ENCODE measurements at regions not wholly inside any gene's neighbourhood (a gene's known extent, or its start where the extent isn't known, plus 50 kb on each side); places are given as distances from the start of the nearest gene placed in this dataset.

DNA sequence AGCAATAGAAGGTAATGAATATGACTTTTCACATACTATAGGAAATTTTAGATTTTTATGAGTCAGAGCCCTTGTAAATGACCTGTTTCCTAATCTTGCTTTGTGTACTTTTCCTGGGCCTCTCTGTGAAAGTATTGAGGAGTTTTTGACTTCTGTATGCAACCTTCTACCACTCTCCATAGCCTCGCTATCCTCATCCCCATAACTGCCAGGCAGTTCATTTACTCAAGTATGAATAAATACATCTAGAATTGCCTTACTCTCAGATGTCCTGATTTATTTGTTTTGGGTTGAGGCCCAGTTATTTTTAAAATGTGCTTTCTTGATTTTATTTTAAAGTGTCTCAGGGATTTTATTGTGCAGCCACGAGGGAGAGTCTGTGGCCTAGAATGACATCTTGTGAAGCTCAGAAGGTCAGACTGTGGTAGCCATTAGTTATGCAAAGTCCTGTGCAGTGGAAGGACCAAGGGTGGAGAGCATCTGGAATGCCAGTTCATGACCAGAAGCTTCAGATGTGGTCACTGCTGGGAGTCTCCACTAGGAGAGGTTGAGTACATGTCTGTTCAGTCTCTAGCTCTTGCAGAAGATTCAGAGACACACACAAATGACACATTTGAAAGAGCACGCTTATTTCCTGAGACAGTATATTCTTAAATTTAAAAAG is 346.2 kb upstream of the IMPG1 start:
- intact Hi-C loops (cut with micrococcal nuclease; ENCODE audit: unreplicated experiment): no loop called here
- in situ Hi-C loops (cut with HindIII; ENCODE audit: low pct_unique_long_range_greater_than_20kb, low sequenced_read_pairs): no loop called here
- BruUV-seq (replicated peaks): no TSS peak
- Histone ChIP-seq H3K9me3 (ENCODE audit: control insufficient read depth, insufficient read depth, low read depth, low read length) (no peaks in the 10 kb centered on the region), H3K4me1 (ENCODE audit: control insufficient read depth, insufficient read depth, low read length) (no peaks in the 10 kb centered on the region), H3K36me3 (ENCODE audit: control insufficient read depth, insufficient read depth, low read length) (no peaks in the 10 kb centered on the region), H3K27me3 (ENCODE audit: control insufficient read depth, insufficient read depth, low read length) (no peaks in the 10 kb centered on the region), H3K4me3 (ENCODE audit: low read depth in 2 of 2, low read length in 2 of 2) (no peak overlapping the region), H3K27ac (ENCODE audit: low read length) (no peak overlapping the region)
- ChIA-PET POLR2A (no interaction called here), CTCF (no interaction called here)
- DNase-seq (ENCODE audit: low read depth, low spot score) (no peak), ATAC-seq (no peak)
- TF ChIP-seq REST (IDR thresholded peaks at IDR 0.05; ENCODE audit: insufficient read depth in 1 of 2, low read depth in 2 of 2, low read length in 1 of 2) (no peak), CTCF (IDR thresholded peaks at IDR 0.05) (no peak), SIN3A (IDR thresholded peaks at IDR 0.05; ENCODE audit: borderline replicate concordance, insufficient read depth, low read depth, low read length) (no peak)

GRCh38 chr6:76416821-76417605 is 344.6 kb upstream of the IMPG1 start:
- no peaks in the 10 kb centered on the region for H3K27me3 ChIP-seq (ENCODE audit: control insufficient read depth, insufficient read depth, low read length)
- DNase-seq (ENCODE audit: low read depth, low spot score): no peak
- H3K4me1 ChIP-seq (ENCODE audit: control insufficient read depth, insufficient read depth, low read length): no peaks in the 10 kb centered on the region
- no peak overlapping the region for H3K27ac ChIP-seq (ENCODE audit: low read length)
- POLR2A ChIA-PET: no interaction called here
- no peak for ATAC-seq
- in situ Hi-C loops (cut with HindIII; ENCODE audit: low pct_unique_long_range_greater_than_20kb, low sequenced_read_pairs) (no loop called here), intact Hi-C loops (cut with micrococcal nuclease; ENCODE audit: unreplicated experiment) (no loop called here)
- CTCF ChIA-PET: no interaction called here
- no peaks in the 10 kb centered on the region for H3K9me3 ChIP-seq (ENCODE audit: control insufficient read depth, insufficient read depth, low read depth, low read length)
- H3K36me3 ChIP-seq (ENCODE audit: control insufficient read depth, insufficient read depth, low read length): no peaks in the 10 kb centered on the region
- BruUV-seq (replicated peaks): no TSS peak
- no peak overlapping the region for H3K4me3 ChIP-seq (ENCODE audit: low read depth in 2 of 2, low read length in 2 of 2)
- TF ChIP-seq SIN3A (IDR thresholded peaks at IDR 0.05; ENCODE audit: borderline replicate concordance, insufficient read depth, low read depth, low read length): no peak
- no peak for TF ChIP-seq POLR2AphosphoS5 (IDR thresholded peaks at IDR 0.05; ENCODE audit: low read depth, low read length)
- TF ChIP-seq TCF7L2 (IDR thresholded peaks at IDR 0.05; ENCODE audit: low read depth, low read length): no peak
- no peak for TF ChIP-seq REST (IDR thresholded peaks at IDR 0.05; ENCODE audit: insufficient read depth in 1 of 2, low read depth in 2 of 2, low read length in 1 of 2)
- no peak for TF ChIP-seq CTCF (IDR thresholded peaks at IDR 0.05)

All from Panc1 (cell line).